OCI-LY1 (cell line): ENCODE measurements at regions not wholly inside any gene's neighbourhood (a gene's known extent, or its start where the extent isn't known, plus 50 kb on each side); places are given as distances from the start of the nearest gene placed in this dataset.

Experiments
- CTCF ChIP-seq: fragments of 200-600 bp; sonication (generic), shearing (Covaris generic); IDR thresholded peaks from 2 replicates; pipeline ENCODE4 v1.5.1; 2017; ENCODE audit warnings: mild to moderate bottlenecking, antibody characterized with exemption, low read length, moderate library complexity, mixed read lengths
- EZH2 ChIP-seq: fragments of 200-600 bp; sonication (generic), shearing (Covaris generic); IDR thresholded peaks from 2 replicates; pipeline ENCODE4 v1.8.0; 2017; ENCODE audit warnings: borderline replicate concordance, mixed run types, mild to moderate bottlenecking, antibody characterized with exemption, low read length, moderate library complexity, mixed read lengths

GRCh38 chrX:65941775-65942174, 98.1 kb downstream of the VSIG4 start:
- no peak for TF ChIP-seq CTCF
- no peak for TF ChIP-seq EZH2
